ENCODE measurements at regions not wholly inside any gene's neighbourhood (a gene's known extent, or its start where the extent isn't known, plus 50 kb on each side); places are given as distances from the start of the nearest gene placed in this dataset.
A peak's percentile ranks its signal among the peaks of the same experiment; 100 is the strongest.

- peak; percentile 46 for DNase-seq (ENCODE audit: low read depth)
Measured at GRCh38 chr12:4857472-4858291, 52.0 kb upstream of the KCNA1 start.

DNA sequence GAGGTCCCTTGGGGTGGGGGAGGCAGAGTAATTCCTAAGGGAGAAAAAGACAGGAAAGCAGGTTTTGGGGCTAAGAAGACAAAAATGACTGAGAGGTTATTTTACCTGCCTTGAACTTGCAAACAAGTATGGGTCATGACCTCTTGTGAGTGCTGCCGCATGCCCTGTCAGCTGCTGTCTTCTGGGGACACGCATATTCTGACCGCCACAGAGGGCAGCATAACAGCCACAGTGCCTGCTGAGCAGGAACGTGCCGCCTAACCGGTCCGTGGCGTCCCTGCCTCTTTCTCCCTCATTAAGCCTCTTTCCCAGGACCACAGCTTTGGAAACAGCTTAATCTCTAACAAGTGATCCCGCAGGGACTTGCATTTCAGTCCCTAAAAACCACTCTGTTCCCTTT is 51.3 kb upstream of the KCNA1 start:
- DNase-seq (ENCODE audit: low read depth), result no peak

DNA sequence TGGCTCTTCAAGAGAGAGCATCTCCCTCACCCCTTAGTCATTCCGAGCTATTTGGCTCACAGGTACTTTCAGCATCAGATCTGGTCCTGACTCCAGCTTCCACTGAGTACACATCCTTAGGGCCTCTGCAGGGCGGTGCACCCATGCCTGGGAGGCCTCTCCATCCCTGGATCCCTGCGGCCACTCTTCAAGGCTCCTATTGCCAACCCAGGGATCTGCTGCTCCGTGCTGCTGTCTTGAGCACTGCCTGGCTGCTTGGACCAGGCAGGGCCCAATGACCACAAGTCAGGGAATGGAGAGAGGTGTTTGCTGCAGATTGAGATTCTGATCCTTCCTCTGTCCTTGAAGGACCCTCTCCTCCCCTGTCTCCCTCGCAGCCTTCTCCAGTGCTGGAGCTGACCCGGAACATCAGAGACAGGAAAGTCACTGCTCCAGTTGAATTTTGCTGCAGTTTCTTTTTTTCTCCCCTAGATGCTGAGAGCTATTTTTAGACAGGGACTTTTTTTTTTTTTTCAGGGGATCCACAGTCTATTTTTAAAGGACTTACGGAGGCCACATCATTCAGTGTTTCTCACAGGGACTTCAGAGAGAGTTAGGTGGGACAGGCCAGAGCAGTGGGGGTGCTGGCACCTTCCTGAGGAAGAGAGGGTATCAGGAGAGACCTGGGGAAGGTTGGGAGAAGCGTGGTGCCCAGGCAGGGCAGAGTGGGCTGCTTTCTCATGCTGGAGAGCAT is 50.1 kb upstream of the KCNA1 start:
- DNase-seq (ENCODE audit: low read depth), result no peak
